Activated CD4-positive, alpha-beta memory T cell treated with anti-CD3 and anti-CD28 coated beads for 36 hours (primary cell): ENCODE measurements at regions not wholly inside any gene's neighbourhood (a gene's known extent, or its start where the extent isn't known, plus 50 kb on each side); places are given as distances from the start of the nearest gene placed in this dataset.
"Not testable (repeated sequence)": the region's sequence is repeated elsewhere in the genome, so short reads cannot be mapped to it uniquely, and the experiment has no call there.

ENCODE experiments used
- CTCF ChIA-PET: fragments of 350-600 bp; sonication (Branson Sonifier 250); formaldehyde crosslinking; loops from one replicate; lab custom pipeline; 2021; ENCODE audit warnings: antibody characterized with exemption, inconsistent platforms; lab: Charles Lee
- POLR2A ChIA-PET: fragments of 350-600 bp; sonication (Branson Sonifier 250); formaldehyde crosslinking; loops from one replicate; lab custom pipeline; 2021; ENCODE audit warnings: antibody characterized with exemption; lab: Charles Lee
- DNase-seq: peaks from one replicate; pipeline ENCODE4 v3.0.0-alpha.2; 2020
- H3K27ac Mint-ChIP-seq: one replicate; pipeline ENCODE4 v1.8.0; 2021; ENCODE audit warnings: mixed read lengths
- H3K27me3 Mint-ChIP-seq: one replicate; pipeline ENCODE4 v1.8.0; 2021; ENCODE audit warnings: mixed read lengths
- H3K36me3 Mint-ChIP-seq: one replicate; pipeline ENCODE4 v1.8.0; 2021; ENCODE audit warnings: mixed read lengths
- H3K4me1 Mint-ChIP-seq: one replicate; pipeline ENCODE4 v1.8.0; 2021; ENCODE audit warnings: low read depth, mixed read lengths
- H3K4me3 Mint-ChIP-seq: one replicate; pipeline ENCODE4 v1.8.0; 2021; ENCODE audit warnings: mild to moderate bottlenecking, mixed read lengths
- H3K9me3 Mint-ChIP-seq: one replicate; pipeline ENCODE4 v1.8.0; 2021; ENCODE audit warnings: mixed read lengths
- intact Hi-C: fragments of 100-400 bp; cut with micrococcal nuclease; formaldehyde crosslinking; loops from one replicate; pipeline ENCODE4 v1.15.1; 2023

DNA sequence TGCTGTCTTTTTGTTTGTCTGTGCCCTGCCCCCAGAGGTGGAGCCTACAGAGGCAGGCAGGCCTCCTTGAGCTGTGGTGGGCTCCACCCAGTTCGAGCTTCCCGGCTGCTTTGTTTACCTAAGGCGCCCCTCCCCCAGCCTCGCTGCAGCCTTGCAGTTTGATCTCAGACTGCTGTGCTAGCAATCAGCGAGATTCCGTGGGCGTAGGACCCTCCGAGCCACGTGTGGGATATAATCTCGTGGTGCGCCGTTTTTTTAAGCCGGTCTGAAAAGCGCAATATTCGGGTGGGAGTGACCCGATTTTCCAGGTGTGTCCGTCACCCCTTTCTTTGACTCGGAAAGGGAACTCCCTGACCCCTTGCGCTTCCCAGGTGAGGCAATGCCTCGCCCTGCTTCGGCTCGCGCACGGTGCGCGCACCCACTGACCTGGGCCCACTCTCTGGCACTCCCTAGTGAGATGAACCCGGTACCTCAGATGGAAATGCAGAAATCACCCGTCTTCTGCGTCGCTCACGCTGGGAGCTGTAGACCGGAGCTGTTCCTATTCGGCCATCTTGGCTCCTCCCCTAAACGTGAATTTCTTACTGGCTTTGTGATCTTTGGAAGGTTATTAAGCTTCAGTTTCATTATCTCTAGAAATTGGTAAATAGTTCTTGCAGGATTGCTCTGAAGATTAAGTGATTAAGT is 196.2 kb upstream of the ADO start:
- intact Hi-C loops, DNase-seq, H3K27me3 Mint-ChIP-seq, POLR2A ChIA-PET, H3K9me3 Mint-ChIP-seq, H3K36me3 Mint-ChIP-seq, H3K4me3 Mint-ChIP-seq, H3K27ac Mint-ChIP-seq: not testable (repeated sequence)
- CTCF ChIA-PET: interaction anchor here (1.1 to 10.0 kb wide), 5 partner anchors 35 to 550 kb away, joined by 3 to 139 read pairs (median 6); partner anchors contain the start of genes ADO and EGR2
- peaks cover 14% of the 10 kb centered on the region for H3K4me1 Mint-ChIP-seq

DNA sequence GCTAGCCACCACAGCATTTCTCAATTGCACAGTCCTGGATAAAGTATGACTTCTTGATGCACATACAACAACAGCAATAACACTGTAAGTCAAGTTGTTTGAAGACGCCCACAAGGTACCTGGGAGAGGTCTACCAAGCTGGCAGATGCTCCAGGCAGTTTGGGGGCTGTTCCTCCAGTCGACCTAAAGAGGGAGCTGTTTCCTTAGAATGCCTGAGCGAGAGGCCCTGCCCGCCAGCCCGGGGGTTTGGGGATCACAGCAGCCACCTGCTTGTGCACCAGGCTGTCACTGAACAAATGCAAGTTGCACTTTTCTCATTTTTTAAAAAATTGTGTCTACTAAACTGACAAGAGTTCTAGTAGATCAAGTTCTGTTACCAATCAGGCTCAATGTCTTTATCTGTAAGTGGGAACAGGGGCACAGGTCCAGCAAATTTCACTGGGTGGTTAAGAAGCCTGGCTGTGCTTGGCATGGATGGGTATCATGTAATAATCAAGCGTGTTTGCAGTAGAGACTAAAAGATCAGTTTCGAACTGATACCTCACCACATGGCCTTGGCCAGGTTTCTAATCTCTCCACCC is 193.8 kb upstream of the ADO start:
- Mint-ChIP-seq H3K36me3 (no peaks in the 10 kb centered on the region), H3K4me3 (no peak overlapping the region)

DNA sequence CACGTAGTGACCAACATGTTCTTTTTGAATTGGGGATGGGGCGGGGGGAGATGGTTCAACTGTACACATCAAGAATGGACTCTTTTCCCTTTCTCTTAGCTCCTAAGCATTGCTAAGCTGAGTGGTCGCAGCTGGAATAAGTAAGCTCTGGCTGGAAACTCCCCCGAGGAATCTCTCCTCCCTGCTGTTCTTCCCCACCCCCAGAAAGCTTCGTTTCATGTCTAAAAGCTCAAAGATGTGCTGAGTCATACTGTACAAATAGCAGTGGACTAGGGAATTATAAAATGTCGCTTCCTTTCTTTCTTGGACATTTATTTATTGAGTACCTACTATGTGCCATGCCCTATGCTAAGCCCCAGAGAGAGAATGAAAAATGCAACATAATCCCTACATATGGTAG is 191.1 kb upstream of the ADO start:
- POLR2A ChIA-PET: interaction anchor here (0.6 kb wide), 1 partner anchor 181 kb away, joined by 4 read pairs; no protein-coding TSS in a partner anchor
- Mint-ChIP-seq H3K36me3 (no peaks in the 10 kb centered on the region), H3K4me3 (no peak overlapping the region), H3K4me1 (peaks cover 41% of the 10 kb centered on the region), H3K27ac (no peak overlapping the region), H3K9me3 (no peaks in the 10 kb centered on the region), H3K27me3 (peaks cover 5% of the 10 kb centered on the region)
- CTCF ChIA-PET: interaction anchor here (4.5 to 10.0 kb wide), 3 partner anchors 67 to 544 kb away, joined by 37 to 139 read pairs (median 37); partner anchors contain the start of gene EGR2
- no peak for DNase-seq
- intact Hi-C loops: loop anchor here (5.0 kb wide), 2 partner anchors 384 to 469 kb away; no protein-coding TSS in a partner anchor

More for the DNA sequence above, 193.8 kb upstream of the ADO start:
- ChIA-PET CTCF (interaction anchor here (0.6 to 10.0 kb wide), 43 partner anchors 9 to 555 kb away, joined by 3 to 139 read pairs (median 5); partner anchors contain the start of genes ADO and EGR2), POLR2A (interaction anchor here (1.2 to 1.6 kb wide), 3 partner anchors 196 to 385 kb away, joined by 3 to 6 read pairs (median 3); no protein-coding TSS in a partner anchor)
- peaks cover 37% of the 10 kb centered on the region for H3K4me1 Mint-ChIP-seq
- intact Hi-C loops: loop anchor here (1.0 to 5.0 kb wide), 4 partner anchors 208 to 548 kb away; no protein-coding TSS in a partner anchor
- DNase-seq: peak; percentile 85
- no peaks in the 10 kb centered on the region for H3K9me3 Mint-ChIP-seq
- peaks cover 5% of the 10 kb centered on the region for H3K27me3 Mint-ChIP-seq
- H3K27ac Mint-ChIP-seq: no peak overlapping the region

DNA sequence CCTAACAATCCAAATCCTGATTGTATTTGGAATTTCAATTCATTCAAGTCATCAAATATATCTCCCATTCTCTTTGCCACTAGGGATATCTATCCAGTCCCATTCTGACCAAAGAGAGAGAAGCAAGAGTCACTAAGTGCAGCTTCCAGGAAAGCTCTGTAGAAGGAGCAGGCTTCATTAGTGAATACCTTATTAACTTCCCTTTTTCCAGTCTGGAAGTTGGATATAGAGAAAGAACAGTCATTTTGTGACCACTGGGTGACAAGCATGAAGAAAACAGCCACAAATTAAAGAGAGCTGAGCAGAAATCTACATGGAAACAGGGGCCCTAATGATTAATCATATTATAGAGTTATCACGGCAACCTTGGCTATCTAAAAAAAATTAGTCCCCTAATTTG is 190.7 kb upstream of the ADO start:
- Mint-ChIP-seq H3K36me3 (no peaks in the 10 kb centered on the region), H3K4me1 (peaks cover 41% of the 10 kb centered on the region), H3K4me3 (no peak overlapping the region), H3K27me3 (peaks cover 5% of the 10 kb centered on the region), H3K27ac (no peak overlapping the region), H3K9me3 (no peaks in the 10 kb centered on the region)
- no peak for DNase-seq
- intact Hi-C loops: loop anchor here (1.0 to 5.0 kb wide), 8 partner anchors 23 to 468 kb away; partner anchors contain the start of gene EGR2
- CTCF ChIA-PET: interaction anchor here (0.9 to 10.0 kb wide), 4 partner anchors 67 to 545 kb away, joined by 3 to 139 read pairs (median 37); partner anchors contain the start of gene EGR2
- POLR2A ChIA-PET: interaction anchor here (0.6 to 1.3 kb wide), 3 partner anchors 57 to 203 kb away, joined by 3 to 4 read pairs (median 3); no protein-coding TSS in a partner anchor

DNA sequence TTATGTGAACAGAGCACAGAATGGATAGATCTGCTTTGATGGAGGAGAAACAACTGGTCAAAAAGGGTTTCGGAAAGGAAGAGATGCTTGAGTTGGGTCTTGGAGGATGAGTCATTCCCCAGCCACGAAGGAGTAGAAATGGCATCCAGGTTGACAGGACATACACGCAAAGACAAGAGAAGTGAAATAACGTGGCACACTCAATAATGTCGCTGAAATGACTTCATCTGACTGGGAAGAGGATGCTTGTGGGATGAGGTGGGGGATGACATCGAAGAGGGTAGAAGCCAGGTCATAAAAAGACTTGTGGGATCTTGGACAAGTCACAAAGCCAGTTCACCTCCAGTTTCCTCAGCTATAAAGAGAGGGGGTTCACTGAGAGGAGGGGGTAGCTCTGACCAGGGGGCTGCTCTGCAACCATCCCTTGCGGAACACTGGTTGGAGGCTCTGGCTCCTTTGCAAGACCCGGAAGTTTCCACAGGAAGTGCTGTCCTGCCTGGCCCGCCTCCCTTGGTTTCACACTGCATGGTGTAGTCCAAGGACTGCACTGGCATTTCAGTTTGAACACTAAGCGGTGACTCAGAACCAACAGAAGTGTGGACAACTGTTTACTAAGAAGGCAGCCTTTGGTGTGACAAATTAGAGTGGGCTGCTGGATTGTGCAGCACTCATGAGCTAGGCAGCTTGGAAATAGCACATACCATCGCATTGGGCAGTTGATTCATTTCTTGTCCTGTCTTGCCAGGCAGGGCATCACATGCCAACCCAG is 189.9 kb upstream of the ADO start:
- ChIA-PET CTCF (interaction anchor here (0.9 to 10.0 kb wide), 6 partner anchors 21 to 544 kb away, joined by 3 to 139 read pairs (median 3); partner anchors contain the start of gene EGR2), POLR2A (interaction anchor here (0.7 to 1.3 kb wide), 5 partner anchors 23 to 239 kb away, joined by 3 to 10 read pairs (median 3); no protein-coding TSS in a partner anchor)
- peak overlapping the region; percentile 34 for H3K27ac Mint-ChIP-seq
- intact Hi-C loops: loop anchor here (1.0 to 5.0 kb wide), 10 partner anchors 23 to 468 kb away; partner anchors contain the start of gene EGR2
- H3K27me3 Mint-ChIP-seq: peaks cover 5% of the 10 kb centered on the region
- H3K9me3 Mint-ChIP-seq: no peaks in the 10 kb centered on the region
- peaks cover 44% of the 10 kb centered on the region for H3K4me1 Mint-ChIP-seq
- H3K4me3 Mint-ChIP-seq: no peak overlapping the region
- no peaks in the 10 kb centered on the region for H3K36me3 Mint-ChIP-seq
- DNase-seq: peak; percentile 67

DNA sequence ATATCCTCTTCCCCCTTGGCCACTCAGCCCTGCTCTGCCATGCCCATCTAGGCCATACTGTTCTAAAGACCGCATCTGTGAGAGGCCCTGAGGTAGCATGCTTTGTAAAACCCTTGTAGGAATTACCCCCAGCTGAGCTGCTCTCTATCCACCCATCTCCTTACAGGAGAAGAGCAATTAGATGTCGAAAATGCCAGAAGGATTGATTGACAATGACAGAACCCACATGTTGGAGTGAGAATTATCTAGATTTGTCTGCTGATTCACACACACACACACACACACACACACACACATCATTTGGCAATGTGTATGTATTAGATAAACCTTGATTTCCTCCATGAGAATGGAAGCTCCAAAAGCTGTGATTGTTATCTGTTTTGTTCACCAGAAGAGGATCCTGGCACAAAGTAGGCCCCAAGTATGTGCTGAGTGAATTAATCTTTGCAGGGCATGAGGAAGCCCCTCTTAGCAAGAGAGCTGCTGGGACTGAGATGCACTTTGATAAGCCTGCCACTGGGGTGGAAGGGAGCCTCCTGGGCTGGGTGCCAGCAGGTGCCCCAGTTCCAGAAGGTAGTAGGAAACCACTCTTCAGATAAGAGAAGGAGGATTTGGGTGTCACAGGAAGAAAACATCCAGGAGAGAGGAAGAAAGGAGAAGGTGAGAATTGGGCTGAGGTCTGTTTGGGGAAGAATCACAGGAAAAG is 187.5 kb upstream of the ADO start:
- DNase-seq: no peak
- H3K27me3 Mint-ChIP-seq: no peaks in the 10 kb centered on the region
- no peak overlapping the region for H3K4me3 Mint-ChIP-seq
- no peak overlapping the region for H3K27ac Mint-ChIP-seq
- peaks cover 37% of the 10 kb centered on the region for H3K4me1 Mint-ChIP-seq
- H3K36me3 Mint-ChIP-seq: no peaks in the 10 kb centered on the region
- H3K9me3 Mint-ChIP-seq: no peaks in the 10 kb centered on the region
- CTCF ChIA-PET: interaction anchor here (2.1 to 10.0 kb wide), 2 partner anchors 65 to 200 kb away, joined by 9 to 139 read pairs; partner anchors contain the start of gene EGR2
- POLR2A ChIA-PET: no interaction called here
- intact Hi-C loops: no loop called here

DNA sequence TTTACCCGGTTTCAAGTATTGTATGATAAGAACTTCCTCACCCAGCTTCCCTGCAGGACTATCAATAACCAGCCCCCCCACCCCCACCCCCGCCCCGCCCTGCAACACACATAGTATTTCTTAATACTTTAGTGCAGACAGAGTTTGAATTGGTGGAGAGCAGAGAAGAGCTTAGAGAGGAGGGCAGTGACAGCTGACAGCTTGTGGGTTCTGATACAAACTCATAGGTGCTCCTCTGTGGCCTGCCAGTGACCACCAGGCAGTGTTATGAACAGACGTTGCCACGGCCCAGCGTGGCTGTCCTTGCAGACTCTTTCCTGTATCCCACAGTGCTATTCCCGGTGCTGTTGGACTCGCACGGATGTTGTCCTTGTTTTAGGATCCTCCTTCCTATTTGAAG is 186.9 kb upstream of the ADO start:
- Mint-ChIP-seq H3K9me3 (no peaks in the 10 kb centered on the region), H3K4me1 (peaks cover 34% of the 10 kb centered on the region), H3K27me3 (no peaks in the 10 kb centered on the region), H3K27ac (no peak overlapping the region), H3K36me3 (no peaks in the 10 kb centered on the region), H3K4me3 (no peak overlapping the region)
- ChIA-PET POLR2A (no interaction called here), CTCF (interaction anchor here (2.1 to 10.0 kb wide), 2 partner anchors 64 to 199 kb away, joined by 9 to 139 read pairs; partner anchors contain the start of gene EGR2)
- intact Hi-C loops: no loop called here
- DNase-seq: no peak

DNA sequence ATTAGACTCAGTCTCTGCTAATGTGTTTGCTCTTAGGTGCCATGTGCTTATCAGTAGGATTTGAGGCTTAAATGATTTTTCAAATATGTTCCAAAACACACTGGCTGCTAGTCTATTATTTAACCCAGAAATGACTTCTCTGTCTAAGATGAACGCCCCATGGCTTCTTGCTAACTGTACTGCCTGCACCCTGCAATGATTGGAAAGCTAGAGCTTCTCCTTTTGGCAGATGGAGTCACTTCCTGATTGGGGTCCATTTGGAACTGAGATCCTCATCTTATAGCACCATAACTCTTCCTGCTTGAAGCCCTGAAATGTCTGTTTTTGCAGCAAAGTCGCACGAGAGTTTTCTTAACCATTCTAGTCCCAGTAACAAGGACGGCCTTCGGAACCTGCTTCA is 186.5 kb upstream of the ADO start:
- POLR2A ChIA-PET: no interaction called here
- no peak overlapping the region for H3K27ac Mint-ChIP-seq
- CTCF ChIA-PET: no interaction called here
- DNase-seq: no peak
- intact Hi-C loops: no loop called here
- H3K27me3 Mint-ChIP-seq: no peaks in the 10 kb centered on the region
- H3K36me3 Mint-ChIP-seq: no peaks in the 10 kb centered on the region
- no peak overlapping the region for H3K4me3 Mint-ChIP-seq
- H3K4me1 Mint-ChIP-seq: peaks cover 34% of the 10 kb centered on the region
- H3K9me3 Mint-ChIP-seq: no peaks in the 10 kb centered on the region

DNA sequence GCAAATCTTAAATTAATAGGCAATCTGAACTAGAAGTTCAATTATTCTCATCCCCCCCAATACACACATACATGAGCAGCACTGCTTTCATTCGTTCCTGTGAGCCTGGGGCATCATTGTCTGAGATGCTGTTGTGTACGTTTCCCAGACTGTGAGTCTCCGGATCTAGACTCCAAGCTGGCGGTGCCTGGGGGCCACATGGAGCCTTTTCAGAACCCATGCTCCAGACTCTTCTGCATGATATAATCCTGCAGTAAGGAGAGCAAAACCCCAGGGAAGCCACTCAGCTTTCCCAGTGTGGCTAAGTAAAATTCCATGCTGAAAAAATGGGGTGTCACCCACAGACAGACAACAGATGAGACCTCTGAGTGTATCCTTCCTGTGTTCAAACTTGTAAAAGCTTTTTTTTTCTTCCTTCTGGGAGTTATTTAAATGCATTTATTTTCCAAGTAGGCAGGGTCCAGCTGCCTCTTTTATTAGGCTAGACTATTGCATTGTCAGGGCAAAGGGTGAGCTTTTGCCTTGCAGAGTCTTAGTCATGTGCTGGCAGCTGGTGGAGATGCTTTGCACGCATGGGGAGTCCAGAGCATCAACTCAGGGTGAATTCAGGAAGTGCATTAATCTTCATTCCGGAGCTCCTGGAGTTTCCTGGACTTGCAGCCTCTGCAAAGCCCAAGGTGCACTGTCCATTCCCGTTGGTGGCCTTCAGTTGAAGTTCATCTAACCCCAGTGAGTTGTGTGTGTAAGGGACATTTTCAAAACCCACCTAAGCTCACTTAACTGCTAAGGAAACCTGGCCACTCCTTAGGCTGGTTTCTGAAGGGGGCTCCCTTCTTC is 185.7 kb upstream of the ADO start:
- ChIA-PET CTCF (interaction anchor here (0.6 to 1.9 kb wide), 4 partner anchors 8 to 540 kb away, joined by 3 to 8 read pairs (median 5); no protein-coding TSS in a partner anchor), POLR2A (no interaction called here)
- H3K27ac Mint-ChIP-seq: no peak overlapping the region
- H3K27me3 Mint-ChIP-seq: no peaks in the 10 kb centered on the region
- no peak overlapping the region for H3K4me3 Mint-ChIP-seq
- no peak for DNase-seq
- no peaks in the 10 kb centered on the region for H3K9me3 Mint-ChIP-seq
- no peaks in the 10 kb centered on the region for H3K36me3 Mint-ChIP-seq
- peaks cover 29% of the 10 kb centered on the region for H3K4me1 Mint-ChIP-seq
- intact Hi-C loops: no loop called here

DNA sequence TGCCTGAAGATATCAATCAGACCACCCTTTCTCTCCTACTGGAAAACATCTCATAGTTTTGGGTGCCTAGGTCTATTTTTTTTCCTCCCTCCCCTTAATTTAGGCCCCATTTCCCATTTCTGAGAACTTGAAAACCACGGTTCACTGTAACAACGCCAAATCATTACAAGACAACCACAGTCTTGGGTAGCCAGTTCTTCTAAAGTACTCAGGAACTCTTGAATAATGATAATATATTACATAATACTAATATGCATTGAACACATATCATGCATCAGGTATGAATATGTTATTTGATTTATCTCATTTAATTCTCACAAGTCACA is 185.1 kb upstream of the ADO start:
- H3K27ac Mint-ChIP-seq: no peak overlapping the region
- H3K36me3 Mint-ChIP-seq: no peaks in the 10 kb centered on the region
- intact Hi-C loops: no loop called here
- no peaks in the 10 kb centered on the region for H3K27me3 Mint-ChIP-seq
- POLR2A ChIA-PET: no interaction called here
- no peak overlapping the region for H3K4me3 Mint-ChIP-seq
- peaks cover 23% of the 10 kb centered on the region for H3K4me1 Mint-ChIP-seq
- H3K9me3 Mint-ChIP-seq: no peaks in the 10 kb centered on the region
- CTCF ChIA-PET: interaction anchor here (0.8 to 1.9 kb wide), 4 partner anchors 9 to 198 kb away, joined by 3 to 8 read pairs (median 4); no protein-coding TSS in a partner anchor
- no peak for DNase-seq
